HUES48 (cell line): ENCODE measurements at regions not wholly inside any gene's neighbourhood (a gene's known extent, or its start where the extent isn't known, plus 50 kb on each side); places are given as distances from the start of the nearest gene placed in this dataset.

Source experiments
- H3K27ac ChIP-seq: one replicate; pipeline ENCODE4 v1.7.0; 2013; ENCODE audit warnings: low read depth, low read length, inconsistent platforms
- H3K27me3 ChIP-seq: 2 replicates; pipeline ENCODE4 v1.6.1; 2013; ENCODE audit warnings: mild to moderate bottlenecking, low read length; ENCODE audit not compliant: control insufficient read depth, insufficient read depth
- H3K36me3 ChIP-seq: 2 replicates; pipeline ENCODE4 v1.6.1; 2013; ENCODE audit warnings: low read length; ENCODE audit not compliant: control insufficient read depth, insufficient read depth
- H3K4me1 ChIP-seq: 2 replicates; pipeline ENCODE4 v1.6.1; 2013; ENCODE audit warnings: mild to moderate bottlenecking, low read length; ENCODE audit not compliant: control insufficient read depth, insufficient read depth
- H3K4me3 ChIP-seq: 2 replicates; pipeline ENCODE4 v1.5.1; 2013; ENCODE audit warnings: mild to moderate bottlenecking, low read depth, low read length
- H3K9ac ChIP-seq: 2 replicates; pipeline ENCODE4 v1.6.1; 2013; ENCODE audit warnings: mild to moderate bottlenecking, low read depth, low read length, moderate library complexity
- H3K9me3 ChIP-seq: 2 replicates; pipeline ENCODE4 v1.6.1; 2013; ENCODE audit warnings: low read length; ENCODE audit not compliant: control insufficient read depth, insufficient read depth

- Histone ChIP-seq H3K27me3 (no peaks in the 10 kb centered on the region), H3K4me1 (no peaks in the 10 kb centered on the region), H3K27ac (no peak overlapping the region), H3K36me3 (peaks cover 39% of the 10 kb centered on the region), H3K9me3 (peaks cover 11% of the 10 kb centered on the region; the same call in 1 of the 2 replicates), H3K4me3 (no peak overlapping the region), H3K9ac (no peak overlapping the region)
These were observed 153.9 kb upstream of the RTL1 start for GRCh38 chr14:101057394-101057793.

DNA sequence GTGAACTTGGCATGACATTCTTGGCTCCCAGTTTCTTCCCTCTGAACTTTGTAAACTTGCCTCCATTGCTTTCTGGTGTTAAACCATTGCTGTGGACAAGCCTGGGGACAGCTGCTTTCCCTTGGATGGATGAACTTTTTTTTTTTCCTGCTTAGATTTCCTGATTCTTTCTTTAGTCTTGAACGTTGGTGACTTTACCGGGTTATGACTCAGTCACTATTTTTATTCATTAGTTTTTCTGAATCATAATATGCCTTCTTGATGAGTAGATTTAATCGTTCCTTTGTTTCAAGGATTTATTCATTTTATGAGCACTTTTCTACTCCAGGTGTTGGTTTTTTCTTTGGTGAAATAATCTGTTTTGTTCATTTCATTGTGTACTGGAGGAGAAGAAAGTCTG lies 155.0 kb upstream of the RTL1 start:
- Histone ChIP-seq H3K4me3 (no peak overlapping the region), H3K27ac (no peak overlapping the region), H3K9me3 (peaks cover 11% of the 10 kb centered on the region; the same call in 1 of the 2 replicates), H3K27me3 (no peaks in the 10 kb centered on the region), H3K9ac (no peak overlapping the region), H3K36me3 (peaks cover 43% of the 10 kb centered on the region), H3K4me1 (no peaks in the 10 kb centered on the region)

DNA sequence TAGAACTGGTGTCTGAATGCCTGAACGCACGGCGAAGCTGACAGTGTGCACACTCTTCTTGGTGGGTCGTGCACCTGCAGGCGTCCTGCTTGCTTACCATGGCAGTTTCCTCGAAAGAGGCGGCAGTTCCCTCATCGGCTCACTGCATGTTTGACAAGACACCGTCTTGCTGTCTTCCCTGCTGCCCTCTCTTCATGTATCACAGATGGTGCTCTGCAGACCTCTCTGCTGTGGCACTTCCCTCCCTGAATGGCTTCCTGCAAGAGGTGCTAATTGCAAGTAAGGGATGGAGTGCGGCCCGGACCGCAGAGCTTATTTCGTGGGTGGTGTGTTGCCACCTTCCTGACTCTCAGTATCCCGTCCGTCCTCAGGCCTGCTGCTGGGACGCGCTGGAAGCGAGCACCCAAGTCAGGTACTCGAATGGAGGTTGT lies 156.7 kb upstream of the RTL1 start:
- H3K9me3 ChIP-seq: peaks cover 11% of the 10 kb centered on the region; the same call in 1 of the 2 replicates
- no peak overlapping the region for H3K9ac ChIP-seq
- peaks cover 29% of the 10 kb centered on the region for H3K36me3 ChIP-seq
- no peak overlapping the region for H3K4me3 ChIP-seq
- H3K27ac ChIP-seq: no peak overlapping the region
- no peaks in the 10 kb centered on the region for H3K27me3 ChIP-seq
- no peaks in the 10 kb centered on the region for H3K4me1 ChIP-seq

DNA sequence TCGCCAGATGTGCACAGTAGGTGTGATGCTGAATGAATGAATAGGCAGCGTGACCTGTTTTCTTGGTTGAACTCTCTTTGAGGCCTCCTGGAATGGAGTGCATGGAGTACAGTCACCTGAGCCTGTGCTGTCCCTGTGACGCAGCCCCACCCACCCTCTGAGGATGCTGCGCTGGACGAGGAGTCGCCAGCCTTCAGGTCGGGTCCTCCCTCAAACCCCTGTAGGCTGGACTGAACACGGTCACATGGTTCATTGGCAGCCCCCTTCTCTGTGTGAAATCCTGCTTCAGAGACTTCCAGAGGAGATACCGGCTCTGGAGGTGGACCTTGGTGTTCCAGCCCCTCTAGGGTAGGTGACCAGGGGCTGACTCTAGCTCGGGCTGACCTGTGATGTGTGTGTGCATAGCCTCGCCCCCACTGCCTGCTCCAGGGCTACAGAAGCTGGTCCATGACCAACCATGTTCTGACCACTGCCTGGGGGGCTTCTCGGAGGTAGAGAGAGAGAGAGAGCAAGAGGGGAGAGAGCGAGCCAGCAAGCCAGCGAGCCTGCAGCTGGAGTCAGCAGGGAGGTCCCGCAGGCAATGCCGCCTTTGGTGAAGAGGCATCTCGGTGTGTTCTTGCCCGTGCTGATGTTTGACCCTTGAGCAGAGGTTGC lies 158.0 kb upstream of the RTL1 start:
- Histone ChIP-seq H3K4me1 (no peaks in the 10 kb centered on the region), H3K4me3 (no peak overlapping the region), H3K27ac (no peak overlapping the region), H3K36me3 (peaks cover 24% of the 10 kb centered on the region), H3K9me3 (peaks cover 11% of the 10 kb centered on the region; the same call in 1 of the 2 replicates), H3K9ac (no peak overlapping the region), H3K27me3 (no peaks in the 10 kb centered on the region)

GRCh38 chr14:101062065-101062450 lies 158.5 kb upstream of the RTL1 start:
- Histone ChIP-seq H3K4me1 (no peaks in the 10 kb centered on the region), H3K9ac (no peak overlapping the region), H3K9me3 (peaks cover 11% of the 10 kb centered on the region; the same call in 1 of the 2 replicates), H3K27ac (no peak overlapping the region), H3K4me3 (no peak overlapping the region), H3K27me3 (no peaks in the 10 kb centered on the region), H3K36me3 (peaks cover 29% of the 10 kb centered on the region)

- Histone ChIP-seq H3K4me1 (no peaks in the 10 kb centered on the region), H3K27me3 (no peaks in the 10 kb centered on the region), H3K36me3 (peaks cover 29% of the 10 kb centered on the region), H3K4me3 (no peak overlapping the region), H3K9ac (no peak overlapping the region), H3K9me3 (peaks cover 7% of the 10 kb centered on the region; the same call in 1 of the 2 replicates), H3K27ac (no peak overlapping the region)
These were observed 159.1 kb upstream of the RTL1 start for GRCh38 chr14:101062601-101063000.

DNA sequence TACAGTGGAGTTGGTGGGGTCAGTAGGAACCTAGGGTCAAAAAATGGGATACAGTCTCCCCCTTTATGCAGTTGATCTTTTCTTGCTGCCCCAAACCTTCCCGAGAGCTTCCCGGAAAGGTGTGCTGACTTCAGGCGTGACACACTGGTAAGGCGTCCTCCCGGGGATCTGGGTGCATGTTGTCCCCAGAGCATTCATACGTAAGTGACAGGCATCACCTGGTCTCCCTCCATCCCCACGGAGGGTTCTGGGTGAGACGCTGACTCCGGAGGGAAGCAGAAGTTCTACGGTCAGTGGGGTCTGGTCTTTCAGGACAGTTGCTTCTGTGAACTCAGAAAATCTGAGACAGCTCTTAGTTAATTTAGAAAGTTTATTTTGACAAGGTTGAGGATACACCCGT lies 159.6 kb upstream of the RTL1 start:
- Histone ChIP-seq H3K4me1 (no peaks in the 10 kb centered on the region), H3K9ac (no peak overlapping the region), H3K27me3 (no peaks in the 10 kb centered on the region), H3K27ac (no peak overlapping the region), H3K36me3 (peaks cover 29% of the 10 kb centered on the region), H3K4me3 (no peak overlapping the region), H3K9me3 (peaks cover 1% of the 10 kb centered on the region; the same call in 1 of the 2 replicates)

DNA sequence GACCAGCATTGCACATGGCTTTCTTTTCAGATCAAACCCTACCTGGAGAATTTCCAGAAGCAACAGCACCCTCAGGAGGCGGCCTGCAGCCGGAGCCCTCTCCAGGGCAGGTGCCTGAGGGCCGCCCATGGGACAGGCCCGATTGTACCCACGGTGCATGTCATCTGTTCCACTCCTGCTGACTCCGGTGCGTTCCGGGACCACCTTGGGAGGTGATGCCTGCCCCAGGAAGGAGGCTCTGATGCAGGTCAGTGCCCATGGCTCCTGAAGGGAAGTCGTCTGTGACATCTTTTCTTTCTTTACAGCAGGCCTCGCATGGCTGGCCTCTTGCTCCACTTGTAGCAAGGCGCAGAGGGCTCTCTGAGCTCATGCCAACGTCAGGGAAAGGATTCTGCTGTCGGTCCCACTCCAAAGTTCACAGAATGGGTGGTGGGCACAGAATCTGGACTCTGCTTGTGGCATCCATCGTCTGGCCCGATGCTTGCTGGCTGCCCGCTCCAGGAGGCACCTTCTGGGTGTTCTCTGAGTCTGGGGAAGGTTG lies 160.7 kb upstream of the RTL1 start:
- H3K9me3 ChIP-seq: no peaks in the 10 kb centered on the region; the same call in 1 of the 2 replicates
- H3K36me3 ChIP-seq: peaks cover 24% of the 10 kb centered on the region
- no peaks in the 10 kb centered on the region for H3K4me1 ChIP-seq
- H3K4me3 ChIP-seq: no peak overlapping the region
- H3K27me3 ChIP-seq: no peaks in the 10 kb centered on the region
- no peak overlapping the region for H3K9ac ChIP-seq
- H3K27ac ChIP-seq: no peak overlapping the region

GRCh38 chr14:101064718-101065117 lies 161.2 kb upstream of the RTL1 start:
- H3K9ac ChIP-seq: no peak overlapping the region
- peaks cover 21% of the 10 kb centered on the region for H3K36me3 ChIP-seq
- H3K9me3 ChIP-seq: no peaks in the 10 kb centered on the region; the same call in 1 of the 2 replicates
- no peak overlapping the region for H3K4me3 ChIP-seq
- no peak overlapping the region for H3K27ac ChIP-seq
- H3K4me1 ChIP-seq: no peaks in the 10 kb centered on the region
- no peaks in the 10 kb centered on the region for H3K27me3 ChIP-seq

DNA sequence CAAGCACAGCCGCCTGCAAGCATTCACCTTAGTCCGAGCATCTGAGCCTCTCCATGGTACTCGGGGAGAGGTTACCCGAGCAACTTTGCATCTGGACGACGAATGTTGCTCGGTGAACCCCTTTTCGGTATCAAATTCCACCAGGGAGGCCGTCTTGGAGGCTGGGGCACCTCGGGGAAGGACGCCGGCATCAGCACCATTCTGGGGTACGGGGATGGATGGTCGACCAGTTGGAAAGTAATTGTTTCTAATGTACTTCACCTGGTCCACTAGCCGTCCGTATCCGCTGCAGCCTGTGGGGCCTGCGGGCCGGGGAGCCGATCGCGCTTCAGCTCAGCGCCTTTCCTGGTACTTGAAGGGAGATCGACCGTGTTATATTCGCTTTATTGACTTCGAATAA lies 161.7 kb upstream of the RTL1 start:
- Histone ChIP-seq H3K9me3 (no peaks in the 10 kb centered on the region; the same call in 1 of the 2 replicates), H3K27me3 (no peaks in the 10 kb centered on the region), H3K4me3 (no peak overlapping the region), H3K9ac (no peak overlapping the region), H3K36me3 (peaks cover 21% of the 10 kb centered on the region), H3K4me1 (no peaks in the 10 kb centered on the region), H3K27ac (no peak overlapping the region)
